HG03039 (cell line): ENCODE measurements at regions not wholly inside any gene's neighbourhood (a gene's known extent, or its start where the extent isn't known, plus 50 kb on each side); places are given as distances from the start of the nearest gene placed in this dataset.
"Not testable (repeated sequence)": the region's sequence is repeated elsewhere in the genome, so short reads cannot be mapped to it uniquely, and the experiment has no call there.

Experiments
- ATAC-seq: cut with Tn5 transposase; IDR thresholded peaks from one replicate; pipeline ENCODE4 v1.9.1; 2021; ENCODE audit warnings: mild to moderate bottlenecking, moderate library complexity; ENCODE audit not compliant: unreplicated experiment

GRCh38 chr5:5772202-5772601 lies 349.7 kb downstream of the ICE1 start:
- ATAC-seq: no peak

DNA sequence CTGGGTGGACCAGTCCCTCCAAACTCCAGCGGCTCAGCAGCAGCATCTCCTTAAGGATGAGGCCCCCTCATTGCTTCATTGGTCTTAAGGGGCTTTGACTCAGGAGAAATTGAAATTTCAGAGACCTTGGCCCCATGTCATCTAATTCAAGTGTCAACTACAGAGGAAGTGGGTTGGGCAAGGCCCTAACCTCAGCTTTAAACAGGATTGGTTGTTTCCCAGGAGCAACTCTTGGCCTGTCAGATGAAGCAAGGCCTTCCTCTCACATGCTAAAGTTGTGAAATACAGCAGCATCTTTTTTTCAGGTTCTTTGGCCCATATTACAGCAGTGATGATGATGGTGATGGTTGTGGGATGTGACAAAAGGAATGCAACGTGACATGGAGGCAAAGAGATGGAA lies 348.3 kb downstream of the ICE1 start:
- no peak for ATAC-seq

- no peak for ATAC-seq
Measured at GRCh38 chr5:5767286-5767928, 344.9 kb downstream of the ICE1 start.

GRCh38 chr5:5765066-5765850 lies 342.8 kb downstream of the ICE1 start:
- no peak for ATAC-seq

GRCh38 chr5:5764246-5764645 lies 341.8 kb downstream of the ICE1 start:
- no peak for ATAC-seq

DNA sequence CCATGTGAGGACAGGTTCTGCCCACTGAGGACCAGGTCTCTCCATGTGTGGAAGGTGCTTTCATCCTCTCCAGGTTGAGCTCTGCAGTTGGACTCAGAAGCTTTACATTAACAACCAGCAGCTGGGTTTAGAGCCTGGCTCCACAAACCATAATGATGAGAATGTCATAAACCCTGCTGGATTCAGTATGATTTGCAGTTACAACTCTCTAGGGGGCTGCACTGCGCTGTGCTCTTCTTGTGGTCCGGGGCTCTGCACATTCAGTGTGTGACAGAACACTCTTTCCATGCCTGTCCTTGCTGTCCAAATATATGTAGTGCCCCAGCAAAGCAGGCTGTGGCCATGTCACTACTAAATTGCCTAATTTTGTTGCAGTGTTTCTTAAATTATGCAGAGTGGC lies 334.3 kb downstream of the ICE1 start:
- no peak for ATAC-seq

DNA sequence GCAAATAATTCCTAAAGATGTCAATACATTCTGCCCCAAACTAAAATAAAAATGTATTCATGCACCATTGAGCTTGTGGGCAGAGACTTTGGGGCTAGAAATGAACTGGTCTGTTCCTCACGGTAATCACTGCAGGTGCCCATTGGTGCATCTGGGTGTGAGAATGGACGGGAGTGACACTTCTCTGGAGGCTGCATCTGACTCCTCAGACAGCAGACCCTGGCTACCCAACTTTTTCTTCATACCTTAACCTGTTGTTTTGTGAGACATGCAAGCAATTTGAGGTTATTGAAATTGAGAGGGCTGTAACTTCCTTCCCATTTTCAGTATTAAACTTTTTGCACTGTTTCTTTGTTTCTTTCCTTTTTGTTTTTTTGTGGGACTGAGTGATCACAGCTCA lies 333.4 kb downstream of the ICE1 start:
- ATAC-seq: peak; percentile 31

GRCh38 chr5:5752844-5753243 lies 330.4 kb downstream of the ICE1 start:
- peak; percentile 61 for ATAC-seq

GRCh38 chr5:5751987-5752386 lies 329.5 kb downstream of the ICE1 start:
- ATAC-seq: no peak

GRCh38 chr5:5751498-5751897 lies 329.0 kb downstream of the ICE1 start:
- ATAC-seq: peak; percentile 49

- no peak for ATAC-seq
Measured at GRCh38 chr5:5741418-5741817, 318.9 kb downstream of the ICE1 start.

- no peak for ATAC-seq
Measured at GRCh38 chr5:5739490-5739945, 317.0 kb downstream of the ICE1 start.

- no peak for ATAC-seq
Measured at GRCh38 chr5:5738797-5739489, 316.5 kb downstream of the ICE1 start.

DNA sequence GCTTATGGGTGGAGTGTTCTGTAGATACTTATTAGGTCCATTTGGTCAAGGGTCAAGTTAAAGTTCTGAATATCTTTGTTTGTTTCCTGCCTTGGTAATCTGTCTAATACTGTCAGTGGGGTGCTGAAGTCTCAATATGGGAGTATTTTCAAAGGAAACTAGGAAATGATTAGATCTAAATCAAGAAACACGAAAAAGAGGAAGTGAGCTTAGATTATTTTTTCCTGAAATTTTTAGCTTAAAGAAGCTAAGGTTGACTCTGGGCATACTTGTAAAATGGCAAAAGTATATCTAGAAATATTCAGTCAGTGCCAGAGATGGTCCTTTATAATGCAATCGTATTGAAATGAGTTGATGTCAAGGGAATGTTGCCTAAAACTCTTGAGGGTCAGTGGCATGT lies 313.5 kb downstream of the ICE1 start:
- no peak for ATAC-seq

- ATAC-seq: not testable (repeated sequence)
Measured at GRCh38 chr5:5733058-5733457, 310.6 kb downstream of the ICE1 start.

DNA sequence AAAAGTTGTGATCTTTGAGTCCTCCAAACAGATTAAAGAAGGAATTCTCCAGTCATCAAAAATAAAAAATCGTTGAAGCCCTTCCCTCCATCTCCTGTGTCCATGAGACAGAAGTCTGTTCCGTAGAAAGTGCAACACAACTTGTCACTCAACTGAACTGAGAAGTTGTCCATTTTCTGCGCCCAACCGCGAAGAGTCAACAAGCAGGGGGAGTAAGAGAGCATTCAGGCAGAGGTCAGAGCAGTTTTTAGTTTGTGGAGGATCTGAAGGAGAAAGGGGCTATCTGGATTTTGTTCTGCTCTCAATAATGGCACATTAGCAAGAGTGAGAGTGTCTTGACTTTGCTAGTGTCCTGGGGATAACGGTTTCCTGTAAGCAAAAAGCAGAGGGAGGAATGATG lies 303.9 kb downstream of the ICE1 start:
- ATAC-seq: no peak

DNA sequence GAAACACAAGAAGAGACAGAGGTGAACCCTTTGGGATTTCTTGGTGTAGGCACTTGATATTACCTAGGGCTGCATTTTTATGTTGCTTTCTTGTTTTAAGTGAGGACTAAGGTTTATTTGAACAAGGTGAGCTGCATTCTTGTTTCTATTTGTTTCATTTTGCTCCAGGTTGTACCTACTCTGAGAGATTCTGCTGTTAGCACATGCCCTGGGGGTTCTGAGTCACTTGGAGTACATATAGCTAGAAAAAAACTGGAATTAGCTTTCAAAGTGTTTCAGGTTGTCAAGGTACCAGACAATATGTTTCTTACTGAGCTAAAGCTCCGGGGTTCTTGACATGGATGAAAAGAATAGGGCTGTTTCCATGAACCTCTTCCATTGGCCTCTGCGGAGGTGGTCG lies 299.4 kb downstream of the ICE1 start:
- no peak for ATAC-seq

DNA sequence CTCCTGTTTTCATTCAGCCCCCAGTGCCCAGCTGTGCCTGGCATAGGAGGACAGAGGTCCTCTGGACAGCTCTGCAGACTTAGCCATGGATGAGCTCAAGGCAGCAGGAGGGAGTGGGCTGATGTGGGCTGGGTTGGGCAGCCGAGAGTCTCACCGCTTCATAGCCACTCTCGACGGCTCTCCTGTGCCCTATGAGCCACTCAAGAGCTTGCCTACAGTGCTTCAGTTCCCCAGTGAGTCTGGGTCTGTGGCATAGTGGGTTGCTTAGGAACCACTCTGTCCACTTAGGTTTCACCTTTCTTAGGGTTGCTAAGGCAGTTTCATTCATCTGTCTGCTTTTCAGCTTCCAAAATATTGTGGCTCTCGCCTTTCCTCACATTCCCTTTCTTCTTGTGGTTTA lies 296.8 kb downstream of the ICE1 start:
- ATAC-seq: no peak

GRCh38 chr5:5716665-5717064 lies 294.2 kb downstream of the ICE1 start:
- no peak for ATAC-seq

DNA sequence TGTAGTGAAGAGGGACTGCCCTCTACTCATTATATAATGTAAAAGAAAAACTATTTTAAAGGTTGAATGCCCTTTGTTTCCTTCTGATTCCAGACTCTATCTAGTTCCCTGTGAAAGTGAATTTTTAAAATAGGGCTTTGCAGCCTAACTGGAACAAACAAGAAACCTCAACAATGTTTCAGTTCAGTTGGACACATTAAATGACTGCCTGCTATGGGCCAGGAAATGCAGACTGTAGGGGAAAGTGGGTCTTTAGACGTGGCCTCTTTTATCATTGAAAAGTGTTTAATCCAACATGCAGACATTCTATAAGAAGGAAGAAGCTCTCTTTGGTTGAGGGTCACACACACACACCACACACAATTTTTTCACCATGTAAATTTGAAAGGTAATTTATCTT lies 289.1 kb downstream of the ICE1 start:
- no peak for ATAC-seq

DNA sequence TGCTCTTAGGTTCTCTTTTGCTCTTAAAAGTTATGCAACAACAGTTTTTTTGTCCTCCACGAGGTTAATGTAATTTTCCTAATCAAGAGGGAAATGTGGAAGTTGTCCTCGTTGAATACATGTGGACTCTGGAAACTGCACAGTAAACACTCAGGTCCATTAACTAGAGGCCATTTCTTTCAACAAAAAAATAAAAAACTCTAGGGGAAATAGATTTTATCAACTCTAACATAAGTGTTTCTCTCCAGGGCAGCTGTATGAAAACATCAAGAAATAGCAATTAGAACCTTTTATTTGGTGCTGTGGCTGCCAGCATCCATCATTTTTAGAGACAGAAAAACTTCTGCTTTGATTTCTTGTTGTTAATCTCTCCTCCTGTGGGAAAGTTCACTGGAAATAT lies 288.6 kb downstream of the ICE1 start:
- no peak for ATAC-seq

GRCh38 chr5:5710471-5710870 lies 288.0 kb downstream of the ICE1 start:
- no peak for ATAC-seq
